WTC11 (cell line): ENCODE measurements at regions not wholly inside any gene's neighbourhood (a gene's known extent, or its start where the extent isn't known, plus 50 kb on each side); places are given as distances from the start of the nearest gene placed in this dataset.

ENCODE experiments used
- CTCF ChIP-seq: fragments of 200-600 bp; IDR thresholded peaks from 2 replicates; pipeline ENCODE4 v1.8.0; 2022; ENCODE audit warnings: antibody characterized with exemption
- SP1 ChIP-seq: sonication (generic); formaldehyde crosslinking; conservative IDR thresholded peaks from 2 replicates; pipeline ENCODE4 v1.8.1; 2022; ENCODE audit warnings: missing genetic modification reagents
- TF ChIP-seq, protein P1 (sequence below): sonication (generic); formaldehyde crosslinking; IDR thresholded peaks from 2 replicates; pipeline ENCODE4 v1.8.0; 2022; ENCODE audit warnings: mild to moderate bottlenecking, missing genetic modification reagents

DNA sequence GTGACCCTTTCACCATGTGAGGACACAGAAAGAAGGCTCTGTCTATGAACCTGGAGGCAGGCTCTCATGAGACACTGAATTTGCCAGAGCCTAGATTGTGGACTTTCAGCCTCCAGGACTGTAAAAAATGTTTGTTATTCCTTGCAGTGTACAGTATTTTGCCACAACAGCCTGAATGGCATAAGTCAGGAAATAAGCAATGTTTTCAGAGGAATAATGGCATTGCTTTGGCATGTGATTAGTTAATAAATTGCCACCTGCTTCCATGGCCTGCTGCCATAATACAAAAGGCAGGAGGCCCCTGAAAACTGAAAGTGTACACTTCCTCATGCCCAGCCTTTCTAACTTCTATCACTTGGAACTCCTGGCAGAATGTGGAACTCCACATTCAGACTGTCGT lies 408.1 kb downstream of the GADD45G start:
- TF ChIP-seq CTCF (no peak), SP1 (CRISPR knock-in tag) (no peak)
- TF ChIP-seq, protein P1, sequence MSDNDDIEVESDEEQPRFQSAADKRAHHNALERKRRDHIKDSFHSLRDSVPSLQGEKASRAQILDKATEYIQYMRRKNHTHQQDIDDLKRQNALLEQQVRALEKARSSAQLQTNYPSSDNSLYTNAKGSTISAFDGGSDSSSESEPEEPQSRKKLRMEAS = no peak
